Progenitor cell of endocrine pancreas (in vitro differentiated cells): ENCODE measurements at regions not wholly inside any gene's neighbourhood (a gene's known extent, or its start where the extent isn't known, plus 50 kb on each side); places are given as distances from the start of the nearest gene placed in this dataset.

Experiments used
- DNase-seq: peaks from one replicate; pipeline ENCODE4 v3.0.0; 2021; ENCODE audit warnings: low spot score; ENCODE audit not compliant: unreplicated experiment
- H3K27ac Mint-ChIP-seq: 2 replicates; pipeline ENCODE4 v1.8.0; 2021; ENCODE audit warnings: mild to moderate bottlenecking, moderate library complexity, mixed read lengths
- H3K27me3 Mint-ChIP-seq: 2 replicates; pipeline ENCODE4 v1.8.0; 2021; ENCODE audit warnings: mixed read lengths
- H3K36me3 Mint-ChIP-seq: 2 replicates; pipeline ENCODE4 v1.8.0; 2022; ENCODE audit warnings: mixed read lengths; ENCODE audit not compliant: insufficient read depth
- H3K4me1 Mint-ChIP-seq: 2 replicates; pipeline ENCODE4 v1.8.0; 2021; ENCODE audit warnings: low read depth, mixed read lengths
- H3K4me3 Mint-ChIP-seq: 2 replicates; pipeline ENCODE4 v1.8.0; 2021; ENCODE audit warnings: low read depth, mild to moderate bottlenecking, moderate library complexity, mixed read lengths
- H3K9me3 Mint-ChIP-seq: 2 replicates; pipeline ENCODE4 v1.8.0; 2021; ENCODE audit warnings: low read depth, mixed read lengths
- CTCF ChIP-seq: fragments of 200-600 bp; sonication (generic); IDR thresholded peaks from one replicate; pipeline ENCODE4 v1.5.0; 2021; ENCODE audit warnings: antibody characterized with exemption, mild to moderate bottlenecking; ENCODE audit not compliant: unreplicated experiment

- TF ChIP-seq CTCF, result no peak
- Mint-ChIP-seq H3K36me3 (no peaks in the 10 kb centered on the region), H3K4me1 (peaks cover 39% of the 10 kb centered on the region), H3K27me3 (peaks cover 46% of the 10 kb centered on the region), H3K27ac (no peak overlapping the region), H3K4me3 (no peak overlapping the region), H3K9me3 (peaks cover 4% of the 10 kb centered on the region)
- DNase-seq, result no peak
Measured at GRCh38 chr2:236820763-236821344, 251.2 kb downstream of the ACKR3 start.

GRCh38 chr2:236823041-236823629, 253.5 kb downstream of the ACKR3 start:
- H3K4me3 Mint-ChIP-seq, result no peak overlapping the region
- peaks cover 57% of the 10 kb centered on the region for H3K4me1 Mint-ChIP-seq
- H3K27me3 Mint-ChIP-seq, result peaks cover 31% of the 10 kb centered on the region
- peaks cover 4% of the 10 kb centered on the region for H3K9me3 Mint-ChIP-seq
- no peak for TF ChIP-seq CTCF
- no peak for DNase-seq
- no peaks in the 10 kb centered on the region for H3K36me3 Mint-ChIP-seq
- peak overlapping the region; percentile 73 for H3K27ac Mint-ChIP-seq

- peaks cover 4% of the 10 kb centered on the region for H3K9me3 Mint-ChIP-seq
- no peak overlapping the region for H3K4me3 Mint-ChIP-seq
- peaks cover 23% of the 10 kb centered on the region for H3K27me3 Mint-ChIP-seq
- H3K36me3 Mint-ChIP-seq, result no peaks in the 10 kb centered on the region
- no peak for TF ChIP-seq CTCF
- peaks cover 65% of the 10 kb centered on the region for H3K4me1 Mint-ChIP-seq
- H3K27ac Mint-ChIP-seq, result peak overlapping the region; percentile 44
- no peak for DNase-seq
Measured at GRCh38 chr2:236823963-236824362, 254.3 kb downstream of the ACKR3 start.

GRCh38 chr2:236824836-236825235, 255.2 kb downstream of the ACKR3 start:
- no peak for TF ChIP-seq CTCF
- no peaks in the 10 kb centered on the region for H3K36me3 Mint-ChIP-seq
- H3K4me1 Mint-ChIP-seq, result peaks cover 64% of the 10 kb centered on the region
- peaks cover 15% of the 10 kb centered on the region for H3K27me3 Mint-ChIP-seq
- peaks cover 4% of the 10 kb centered on the region for H3K9me3 Mint-ChIP-seq
- no peak for DNase-seq
- no peak overlapping the region for H3K4me3 Mint-ChIP-seq
- H3K27ac Mint-ChIP-seq, result peak overlapping the region; percentile 44

- no peak overlapping the region for H3K27ac Mint-ChIP-seq
- H3K36me3 Mint-ChIP-seq, result no peaks in the 10 kb centered on the region
- peaks cover 10% of the 10 kb centered on the region for H3K27me3 Mint-ChIP-seq
- no peak for DNase-seq
- no peak for TF ChIP-seq CTCF
- H3K4me3 Mint-ChIP-seq, result no peak overlapping the region
- H3K9me3 Mint-ChIP-seq, result peaks cover 4% of the 10 kb centered on the region
- H3K4me1 Mint-ChIP-seq, result peaks cover 63% of the 10 kb centered on the region
Measured at GRCh38 chr2:236825989-236826510, 256.4 kb downstream of the ACKR3 start.
